HG03135 (cell line): ENCODE measurements at regions not wholly inside any gene's neighbourhood (a gene's known extent, or its start where the extent isn't known, plus 50 kb on each side); places are given as distances from the start of the nearest gene placed in this dataset.

ENCODE experiments used
- ATAC-seq: cut with Tn5 transposase; IDR thresholded peaks from one replicate; pipeline ENCODE4 v1.9.1; 2021; ENCODE audit warnings: mild to moderate bottlenecking, moderate library complexity; ENCODE audit not compliant: unreplicated experiment

DNA sequence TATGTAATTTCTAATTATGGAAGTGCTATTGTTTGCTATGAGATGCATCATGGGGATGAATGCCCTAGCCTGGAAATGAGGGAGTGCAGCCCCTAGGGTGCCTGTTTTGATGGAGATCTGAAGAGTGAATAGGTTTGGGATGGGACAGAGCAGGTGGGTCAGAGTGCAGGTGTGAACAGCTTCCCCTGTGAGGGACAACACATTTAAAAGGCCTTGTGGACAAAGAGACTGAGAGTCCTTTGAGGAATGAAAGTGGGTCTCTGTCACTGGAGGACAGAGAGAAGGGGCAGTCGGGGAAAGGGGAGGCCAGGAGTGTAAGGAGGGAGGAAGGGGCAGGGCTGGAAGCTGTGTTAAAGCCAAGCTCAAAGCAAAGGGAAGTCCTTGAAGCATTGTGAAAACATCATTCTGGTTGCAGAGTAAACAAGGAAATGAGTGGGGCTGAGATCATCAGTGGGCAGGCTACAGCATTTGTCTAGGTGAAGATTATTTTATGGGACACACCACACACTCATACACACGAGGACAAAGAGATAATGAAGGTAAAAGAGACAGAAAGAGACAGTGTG, 877.6 kb downstream of the SLC4A3 start:
- ATAC-seq = no peak

DNA sequence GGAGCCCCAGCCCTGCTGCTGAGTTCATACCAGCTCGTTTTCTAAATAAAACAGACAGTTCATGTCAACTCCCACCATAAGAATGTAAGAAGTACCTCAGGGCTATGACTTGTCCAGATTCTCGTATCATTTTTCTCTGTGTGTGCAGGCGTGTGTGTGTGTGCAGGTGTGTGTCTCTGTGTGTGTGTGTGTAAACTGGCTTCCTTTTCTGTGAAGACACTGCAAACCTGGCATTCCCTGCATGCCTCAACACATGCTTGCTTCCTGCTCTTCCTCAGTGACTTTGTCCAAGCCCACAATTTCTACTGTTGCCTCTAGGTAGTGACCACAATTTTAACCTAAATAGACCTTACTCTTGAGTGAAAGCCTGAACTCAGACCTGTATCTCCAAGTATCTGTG, 879.0 kb downstream of the SLC4A3 start:
- no peak for ATAC-seq

DNA sequence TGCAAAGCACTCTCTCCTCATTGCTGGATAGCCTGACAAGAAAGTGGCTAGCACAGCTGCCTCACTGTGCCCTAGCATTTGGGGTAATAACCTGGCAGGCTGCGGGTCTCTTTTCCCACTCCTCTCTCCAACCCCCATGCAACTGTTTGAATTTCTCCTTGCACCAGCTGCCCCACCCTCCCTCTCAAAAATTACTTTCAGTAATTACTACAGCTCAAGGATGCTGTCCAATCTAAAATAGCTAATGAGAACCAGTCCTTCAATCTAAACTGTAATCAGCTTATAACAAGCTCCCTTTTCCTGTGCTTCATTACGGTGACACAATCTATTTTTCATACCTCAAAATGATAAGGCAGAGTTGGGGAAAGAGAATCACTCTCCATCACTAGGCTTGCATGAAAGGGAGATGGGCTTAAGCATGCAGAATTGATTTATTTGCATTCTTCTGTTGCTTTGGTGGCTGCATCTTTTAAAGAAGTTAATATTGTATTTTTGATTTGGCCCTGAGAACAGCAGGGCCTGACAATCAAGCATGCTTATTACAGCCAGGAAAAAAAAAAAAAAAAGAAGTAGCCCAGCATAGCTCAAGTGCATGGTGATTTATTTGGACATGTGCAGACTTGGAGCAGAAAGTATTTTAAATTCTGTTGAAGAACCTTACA, 881.8 kb downstream of the SLC4A3 start:
- ATAC-seq = no peak

DNA sequence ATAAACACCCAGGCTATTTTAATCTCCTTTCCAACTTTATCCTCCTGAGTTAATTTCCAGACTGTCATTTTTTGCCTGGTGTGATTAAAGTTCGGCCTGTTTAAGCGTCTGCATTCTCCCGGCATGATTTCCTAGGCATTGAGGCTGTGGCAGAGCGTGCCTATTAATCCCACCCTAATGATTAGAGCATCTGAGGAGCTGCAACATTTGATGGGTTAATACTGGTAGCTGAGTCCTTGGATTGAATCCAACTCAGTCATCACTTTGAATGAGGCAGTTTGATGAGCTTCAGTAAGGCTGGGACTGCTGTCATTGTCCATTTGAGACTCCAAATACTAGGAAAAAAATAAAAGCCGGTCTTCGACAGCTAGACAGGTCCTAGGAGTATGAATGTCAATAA, 882.5 kb downstream of the SLC4A3 start:
- no peak for ATAC-seq

DNA sequence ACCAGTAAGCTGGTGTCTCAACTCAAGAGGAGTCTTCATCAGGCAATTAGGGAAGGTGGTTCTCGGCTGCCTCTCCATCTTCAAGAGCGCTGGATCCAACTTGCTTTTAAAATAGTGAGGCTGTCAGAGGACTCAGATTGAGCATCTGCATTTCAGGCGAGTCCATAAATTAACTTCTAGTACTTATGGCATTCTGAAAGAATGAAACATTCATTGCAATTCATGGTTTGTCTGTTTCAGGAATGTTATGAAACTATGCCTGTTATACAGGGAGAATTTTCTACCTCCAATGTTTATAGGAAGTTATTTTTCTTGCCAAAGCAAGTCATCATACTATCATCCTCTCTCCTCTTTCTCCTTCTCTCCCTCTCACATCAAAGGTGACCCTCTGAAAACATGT, 883.2 kb downstream of the SLC4A3 start:
- no peak for ATAC-seq

DNA sequence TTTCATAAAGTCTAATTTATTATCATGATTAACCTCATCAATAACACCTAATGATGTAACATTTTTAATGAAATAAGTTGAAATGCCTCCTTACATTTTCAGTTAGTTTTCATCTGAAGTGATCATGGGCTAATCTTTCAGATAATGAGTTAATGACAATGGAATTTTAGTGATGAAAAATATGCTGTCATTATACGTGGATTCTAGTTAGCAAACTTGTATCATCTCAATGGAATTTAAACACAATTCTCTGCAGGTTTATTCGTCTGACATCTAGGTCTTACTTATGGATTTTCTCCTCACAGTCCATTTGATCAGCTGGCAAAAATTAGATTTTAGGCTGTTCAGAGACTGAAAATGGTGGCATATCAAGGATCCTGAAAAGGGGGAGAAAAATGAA, 885.0 kb downstream of the SLC4A3 start:
- ATAC-seq = no peak

DNA sequence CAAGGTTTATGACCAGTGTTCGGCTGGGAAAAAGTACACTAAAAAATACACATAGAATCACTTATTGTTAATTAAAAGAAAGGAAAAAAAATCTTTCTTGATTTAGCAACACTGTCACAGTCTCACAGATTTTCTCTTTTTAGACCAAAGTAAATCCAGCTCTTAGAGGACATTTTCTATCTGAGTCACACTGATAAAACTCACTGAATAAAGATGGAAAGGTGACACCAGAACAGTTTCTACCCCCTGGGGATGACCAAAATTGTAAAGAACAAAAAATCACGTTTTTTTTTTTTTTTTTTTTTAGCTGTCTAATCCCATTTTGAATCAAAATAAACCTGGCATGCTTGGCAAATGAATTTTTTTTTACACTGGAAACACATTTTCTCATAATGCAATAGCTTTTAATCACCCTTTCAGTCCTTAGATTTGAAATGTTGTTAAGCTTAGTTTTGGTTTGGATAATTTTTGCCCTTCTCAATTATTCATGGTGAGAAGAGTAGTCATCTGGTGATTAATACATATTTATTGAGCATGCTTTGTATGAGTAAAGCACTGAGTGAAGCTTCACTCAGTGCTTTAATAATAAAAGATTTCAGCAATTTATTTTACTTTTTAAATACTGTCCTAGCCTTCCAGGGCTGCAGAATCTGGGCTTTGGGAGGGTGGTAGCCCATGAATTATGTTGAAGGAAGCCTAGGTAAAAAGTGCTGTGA, 886.3 kb downstream of the SLC4A3 start:
- ATAC-seq = no peak

DNA sequence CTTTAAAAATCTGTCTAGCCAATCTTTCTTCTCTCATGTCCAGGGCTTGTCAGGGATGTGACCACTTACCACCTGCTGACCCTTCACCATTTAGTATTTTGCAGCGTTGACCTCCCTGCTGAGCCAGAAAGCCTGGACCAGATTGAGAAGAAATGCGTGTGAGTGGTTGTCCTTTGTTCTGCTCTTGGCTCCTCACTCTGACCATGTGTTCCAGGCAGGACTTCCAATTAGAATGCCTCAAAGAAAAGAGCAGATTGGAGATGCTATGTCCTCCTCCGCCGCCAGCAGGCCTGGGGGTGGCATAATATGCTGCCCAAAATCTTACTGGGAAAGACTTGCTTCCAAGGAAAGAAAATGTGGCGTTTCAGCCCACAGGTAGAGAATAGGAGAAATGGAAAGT, 894.1 kb downstream of the SLC4A3 start:
- ATAC-seq = no peak

DNA sequence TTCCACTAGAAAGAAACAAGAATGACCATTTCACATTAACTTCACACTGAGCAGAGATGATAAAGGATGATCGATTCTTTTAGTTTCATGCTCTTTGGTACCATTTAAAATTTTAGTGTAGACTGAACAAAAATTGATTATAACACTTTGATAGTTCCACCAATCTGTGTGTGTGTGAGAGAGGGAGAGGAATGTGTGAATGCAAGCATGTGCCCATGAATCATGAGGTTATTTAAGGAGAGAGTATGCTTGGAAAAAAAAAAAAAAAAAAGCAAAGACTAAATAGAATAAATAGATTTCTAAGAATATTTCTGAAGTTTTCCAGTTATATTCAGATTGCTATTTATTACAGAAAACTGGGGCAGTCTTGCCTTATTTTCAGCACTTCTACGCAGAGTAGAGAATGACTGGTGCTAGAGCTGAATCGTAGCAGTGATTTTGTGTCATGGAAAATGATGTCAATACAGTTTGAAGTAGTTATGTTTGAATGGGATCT, 900.8 kb downstream of the SLC4A3 start:
- no peak for ATAC-seq

DNA sequence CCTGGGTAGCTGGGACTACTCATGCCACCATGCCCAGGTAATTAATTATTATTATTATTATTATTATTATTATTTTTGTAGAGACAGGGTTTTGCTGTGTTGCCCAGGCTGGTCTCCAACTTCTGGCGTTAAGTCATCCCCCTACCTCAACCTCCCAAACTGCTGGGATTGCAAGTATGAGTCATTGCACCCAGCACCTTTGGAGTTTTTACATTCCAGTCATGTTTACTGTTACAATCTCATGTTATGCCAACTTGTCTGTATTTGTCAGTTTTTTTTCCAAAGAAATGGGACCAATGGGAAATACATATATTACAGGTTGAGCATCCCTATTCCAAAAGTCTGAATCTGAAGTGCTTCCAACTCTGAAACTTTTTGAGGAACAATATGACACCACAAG, 903.8 kb downstream of the SLC4A3 start:
- ATAC-seq = no peak

DNA sequence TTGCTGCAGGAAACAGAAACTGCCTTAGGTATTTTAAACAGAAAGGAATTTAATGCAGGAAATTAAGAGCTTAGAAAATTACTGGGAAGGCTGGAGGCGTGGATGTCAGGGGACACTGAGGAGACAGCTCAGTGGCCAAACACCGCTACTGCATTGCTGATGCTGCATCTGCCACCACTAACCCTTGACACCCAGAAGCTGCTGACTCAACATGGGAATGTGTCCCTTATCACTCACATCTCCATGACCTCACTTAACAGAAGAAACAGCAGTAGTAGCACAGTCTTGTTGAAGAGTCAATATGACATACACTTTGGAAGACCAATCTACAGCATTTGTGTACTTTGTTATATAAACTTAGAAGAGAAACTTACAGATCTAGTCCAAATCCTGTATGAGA, 906.1 kb downstream of the SLC4A3 start:
- ATAC-seq = peak; percentile 69

DNA sequence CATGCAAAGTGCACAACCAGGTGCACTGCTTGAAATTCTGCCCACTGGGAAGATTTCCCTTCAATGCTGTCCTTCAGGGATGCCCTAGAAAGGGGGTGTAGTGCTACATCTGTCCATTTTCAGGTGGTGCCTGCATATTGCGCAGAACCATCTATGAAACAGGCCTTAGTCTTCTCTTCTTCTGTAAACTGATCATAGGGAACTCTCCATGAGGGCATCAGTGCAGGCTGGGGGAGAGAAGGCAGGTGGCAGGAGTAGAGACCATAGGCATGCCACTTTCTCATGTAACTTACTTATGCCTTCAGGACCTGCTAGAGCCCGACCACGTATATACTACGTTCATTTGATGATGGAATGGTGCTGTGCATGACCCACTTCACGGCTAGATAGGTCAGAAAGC, 912.1 kb downstream of the SLC4A3 start:
- ATAC-seq = no peak

DNA sequence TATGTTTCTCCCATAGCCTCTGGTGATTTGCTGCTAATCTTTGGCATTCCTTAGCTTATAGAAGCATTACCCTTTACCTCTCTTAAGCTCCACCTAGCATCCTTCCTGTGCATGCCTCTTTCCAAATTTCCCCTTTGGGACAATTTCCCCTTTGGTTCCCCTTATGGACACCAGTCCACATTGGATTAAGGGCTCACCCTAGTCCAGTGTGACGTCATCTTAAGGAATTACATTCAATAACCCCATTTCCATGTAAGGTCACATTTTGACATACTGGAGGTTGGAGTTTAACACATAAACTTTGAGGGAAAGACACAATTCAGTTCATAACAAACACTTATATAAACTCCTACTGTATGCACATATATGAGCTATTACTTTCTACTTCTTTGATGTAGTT, 916.6 kb downstream of the SLC4A3 start:
- no peak for ATAC-seq

DNA sequence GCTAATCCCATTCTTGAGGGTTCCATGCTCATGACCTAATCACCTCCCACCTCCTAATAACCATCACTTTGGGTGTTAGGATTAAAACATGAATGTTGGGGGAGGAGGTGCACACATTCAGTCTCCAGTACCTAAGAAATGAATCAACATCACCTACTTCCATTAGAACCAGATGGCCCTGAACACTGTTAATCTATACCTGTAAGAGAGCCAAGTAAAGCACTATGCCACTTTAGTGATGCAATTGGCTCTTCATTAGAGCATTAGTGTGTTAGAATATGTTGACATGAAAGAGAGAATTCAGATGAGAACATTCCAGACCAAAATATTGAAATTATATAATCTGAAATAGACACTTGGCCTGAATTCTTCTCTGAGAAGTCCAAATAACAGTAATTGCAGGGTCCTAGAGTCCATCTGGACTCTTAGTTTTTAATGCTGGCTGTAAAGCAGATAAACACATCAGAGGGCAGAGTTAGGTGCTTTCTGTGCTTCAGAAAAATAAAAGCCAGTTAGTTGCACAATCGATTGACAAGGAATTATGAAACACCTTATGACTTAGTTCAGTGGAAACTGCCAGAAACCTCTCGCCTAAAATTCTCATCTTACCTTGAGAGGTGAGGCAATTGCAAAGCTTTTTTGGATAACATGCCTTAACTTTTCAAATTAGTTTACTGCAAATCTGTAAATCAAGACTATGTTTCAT, 923.7 kb downstream of the SLC4A3 start:
- no peak for ATAC-seq

DNA sequence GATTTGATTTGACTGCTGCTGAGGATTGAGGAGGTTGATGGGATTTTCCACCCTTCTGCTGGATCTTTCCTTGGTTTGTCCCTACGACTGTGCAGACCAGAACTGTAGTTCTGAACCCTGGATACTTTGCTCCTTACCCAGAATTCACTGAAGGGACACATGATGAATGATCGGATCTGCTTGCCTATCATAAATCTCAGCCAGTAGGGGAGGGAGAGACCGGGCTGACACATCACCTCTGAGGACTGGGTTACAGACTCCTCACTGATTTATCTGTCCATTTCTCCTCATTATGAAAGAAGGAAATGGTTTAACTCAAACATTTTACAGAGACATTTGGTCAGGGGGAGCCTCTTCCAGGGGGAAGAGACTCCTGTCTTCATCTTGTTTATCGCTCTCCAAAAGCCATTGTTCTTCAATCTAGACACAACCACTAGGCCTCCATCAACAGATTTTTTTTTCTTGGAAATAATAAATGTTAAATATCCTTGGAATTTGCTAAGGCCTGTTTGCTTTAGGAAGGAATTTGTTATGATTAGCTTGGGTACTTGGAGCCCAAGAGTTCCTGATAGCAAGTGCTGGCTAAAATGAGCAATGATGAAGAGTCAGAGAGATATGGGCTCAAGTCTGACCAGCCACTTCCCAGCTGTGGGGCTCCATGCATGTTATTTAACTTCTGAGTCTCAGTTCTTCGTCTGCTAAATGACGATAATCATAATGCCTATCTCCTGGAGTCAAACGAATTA, 925.5 kb downstream of the SLC4A3 start:
- ATAC-seq = no peak

DNA sequence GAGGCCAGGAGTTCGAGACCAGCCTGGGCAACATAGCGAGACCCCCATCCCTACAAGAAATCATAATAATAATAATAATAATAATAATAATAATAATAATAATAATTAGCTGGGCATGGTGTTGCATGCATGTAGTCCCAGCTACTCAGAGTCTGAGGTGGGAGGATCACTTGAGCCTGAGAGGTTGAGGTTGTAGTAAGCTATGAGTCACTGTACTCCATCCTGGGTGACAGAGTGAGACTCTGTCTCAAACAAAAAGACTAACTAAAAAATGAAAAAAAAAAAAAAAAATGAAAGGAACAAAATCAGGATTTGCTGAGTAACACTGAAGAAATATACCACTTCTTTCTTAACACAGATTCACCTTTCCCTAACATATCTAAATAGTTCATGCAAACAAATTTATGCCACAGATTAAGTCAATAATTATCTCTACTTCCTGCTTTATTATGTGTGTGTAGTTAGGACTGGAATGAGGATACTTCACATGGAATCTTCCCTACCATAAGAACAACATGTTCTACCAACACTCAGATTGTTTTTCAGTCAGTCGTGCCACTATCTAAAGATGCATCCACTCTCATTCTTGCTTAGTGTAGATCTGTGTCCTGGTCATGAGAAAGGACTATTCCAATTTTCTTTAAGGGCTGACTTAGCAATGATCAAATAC, 928.7 kb downstream of the SLC4A3 start:
- no peak for ATAC-seq

DNA sequence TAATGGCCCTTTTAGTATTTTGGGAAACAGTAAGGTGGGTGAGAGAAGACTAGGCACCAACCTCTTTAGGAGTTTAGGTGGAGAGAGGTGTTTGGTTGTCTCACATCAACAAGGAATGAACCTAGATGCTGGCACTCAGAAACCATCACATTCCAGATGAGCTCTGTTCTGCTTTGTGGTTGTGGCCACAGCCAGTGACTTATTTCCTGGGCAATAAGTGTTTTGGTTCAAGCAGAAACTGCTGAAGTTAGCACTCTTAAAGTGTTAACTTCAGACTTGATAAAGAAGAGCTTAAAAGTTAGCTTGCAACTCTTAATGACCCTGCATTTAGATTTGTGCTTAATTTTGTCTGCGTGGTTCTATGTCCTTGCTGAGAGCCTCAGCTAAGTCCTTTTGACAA, 929.2 kb downstream of the SLC4A3 start:
- ATAC-seq = no peak

DNA sequence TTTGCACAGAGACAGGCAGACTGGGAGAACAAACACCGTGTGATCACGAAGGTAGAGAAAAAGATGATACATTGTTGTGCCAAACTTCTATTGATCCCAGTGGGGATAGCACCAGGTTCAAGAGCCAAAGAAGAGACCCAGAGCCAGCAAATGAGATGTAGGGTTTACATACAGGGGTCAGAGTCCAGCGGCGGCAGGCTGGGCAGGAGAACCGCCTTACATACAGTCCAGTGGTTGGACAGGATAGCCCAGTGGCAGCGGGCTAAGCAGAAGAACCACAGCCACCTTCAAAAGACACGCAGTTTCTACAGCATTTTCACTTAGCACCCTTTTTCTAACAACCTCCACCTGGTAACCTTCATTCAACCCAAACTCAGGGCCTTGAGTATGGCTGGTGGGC, 932.8 kb downstream of the SLC4A3 start:
- ATAC-seq = no peak

DNA sequence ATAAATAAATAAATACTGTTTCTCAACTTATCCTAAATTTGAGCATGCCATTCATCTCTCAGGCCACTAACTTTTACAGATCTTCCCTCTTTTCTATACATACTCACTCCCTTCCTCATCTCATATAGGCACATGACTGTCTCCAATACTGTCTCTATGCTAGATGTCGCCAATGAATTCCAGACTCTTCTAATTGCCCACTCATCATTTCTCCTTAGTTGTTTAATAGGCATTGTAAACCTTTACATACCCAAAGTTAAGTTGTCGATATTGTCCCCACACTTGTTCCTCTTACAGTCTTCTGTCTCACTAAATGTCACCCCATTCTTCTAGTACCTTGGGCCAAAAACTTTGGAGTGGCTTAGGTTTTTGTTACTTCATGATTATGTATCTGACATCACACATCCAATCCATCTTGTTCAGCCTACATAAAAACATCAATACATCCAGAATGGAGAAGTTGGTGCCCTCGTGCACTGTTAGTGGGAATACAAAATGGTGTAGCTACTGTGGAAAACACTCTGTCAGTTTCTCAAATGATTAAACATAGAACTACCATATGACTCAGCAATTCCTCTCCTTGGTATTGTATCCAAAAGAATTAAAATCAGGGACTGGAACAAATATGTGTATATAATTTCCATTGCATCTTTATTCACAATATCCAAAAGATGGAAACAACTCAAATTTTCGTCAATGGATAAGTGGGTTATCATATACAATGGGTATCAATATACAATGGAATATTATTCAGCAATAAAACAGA, 935.1 kb downstream of the SLC4A3 start:
- ATAC-seq = no peak

DNA sequence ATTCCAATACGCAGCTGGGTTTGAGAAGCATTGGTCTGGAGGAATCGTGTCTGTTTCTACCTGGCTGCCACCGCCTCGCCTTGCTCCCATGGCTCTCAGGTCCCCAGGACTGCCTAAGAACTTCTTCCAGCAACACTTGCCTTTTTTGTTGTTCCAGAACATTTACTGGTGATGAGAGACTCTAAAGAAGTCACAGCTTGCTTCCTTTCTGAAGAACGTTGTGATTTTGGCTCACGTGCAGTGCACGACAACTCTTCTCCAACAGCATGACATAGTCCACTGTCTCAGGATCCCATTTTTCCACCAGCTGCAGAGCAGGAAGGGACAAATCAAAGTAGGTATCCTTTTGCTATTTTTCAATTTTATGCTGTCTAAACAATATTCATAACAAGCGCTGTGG, 940.9 kb downstream of the SLC4A3 start:
- no peak for ATAC-seq
